C4-2B (cell line): ENCODE measurements at regions not wholly inside any gene's neighbourhood (a gene's known extent, or its start where the extent isn't known, plus 50 kb on each side); places are given as distances from the start of the nearest gene placed in this dataset.

ENCODE experiments used
- CTCF ChIP-seq: fragments of 450-650 bp; conservative IDR thresholded peaks from 2 replicates; pipeline ENCODE4 v1.5.1; 2017; ENCODE audit warnings: mild to moderate bottlenecking
- ZFX ChIP-seq: fragments of 450-650 bp; IDR thresholded peaks from 2 replicates; pipeline ENCODE4 v1.6.1; 2017

GRCh38 chr3:96200897-96201296 is 613.5 kb upstream of the EPHA6 start:
- TF ChIP-seq CTCF = no peak
- no peak for TF ChIP-seq ZFX
